NCI-H1417 (cell line): ENCODE measurements at regions not wholly inside any gene's neighbourhood (a gene's known extent, or its start where the extent isn't known, plus 50 kb on each side); places are given as distances from the start of the nearest gene placed in this dataset.
"Not testable (repeated sequence)": the region's sequence is repeated elsewhere in the genome, so short reads cannot be mapped to it uniquely, and the experiment has no call there.

Experiments used
- DNase-seq, 3 experiments: peaks; one replicate each; lab custom pipeline; 2025; lab: John Stamatoyannopoulos, UW

GRCh38 chr4:12579172-12579571 is 905.0 kb downstream of the RAB28 start:
- DNase-seq, result no peak

- DNase-seq, result no peak
Measured at GRCh38 chr4:12576409-12576808, 907.7 kb downstream of the RAB28 start.

GRCh38 chr4:12573716-12574115 is 910.4 kb downstream of the RAB28 start:
- no peak for DNase-seq

GRCh38 chr4:12562476-12563140 is 921.5 kb downstream of the RAB28 start:
- DNase-seq, result peak in 1 of 3 experiments; percentile 30

- no peak for DNase-seq
Measured at GRCh38 chr4:12562021-12562420, 922.1 kb downstream of the RAB28 start.

DNA sequence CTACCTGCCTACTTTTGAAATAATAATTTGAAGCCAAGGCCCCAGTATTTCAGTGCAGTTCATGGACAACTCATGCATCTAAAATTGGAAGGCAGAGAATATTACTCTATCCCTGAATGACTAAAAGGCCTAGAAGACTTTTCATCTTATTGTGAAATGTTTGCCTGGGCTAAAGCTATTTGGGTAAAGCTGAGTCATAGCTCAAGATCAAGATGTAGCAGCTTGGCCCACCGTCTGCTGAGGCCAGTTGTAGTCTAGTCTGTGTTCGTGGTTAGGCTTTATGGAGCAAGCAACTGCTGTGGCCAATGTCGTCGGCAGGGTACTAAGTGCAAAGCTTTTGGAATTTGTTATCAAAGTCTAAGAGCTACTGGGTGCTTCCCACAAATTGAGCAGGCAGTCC is 929.1 kb downstream of the RAB28 start:
- DNase-seq, result no peak

GRCh38 chr4:12548678-12549077 is 935.5 kb downstream of the RAB28 start:
- no peak for DNase-seq

GRCh38 chr4:12545812-12546211 is 938.3 kb downstream of the RAB28 start:
- DNase-seq, result peak in 1 of 3 experiments; percentile 23

- no peak for DNase-seq
Measured at GRCh38 chr4:12538162-12538561, 946.0 kb downstream of the RAB28 start.

DNA sequence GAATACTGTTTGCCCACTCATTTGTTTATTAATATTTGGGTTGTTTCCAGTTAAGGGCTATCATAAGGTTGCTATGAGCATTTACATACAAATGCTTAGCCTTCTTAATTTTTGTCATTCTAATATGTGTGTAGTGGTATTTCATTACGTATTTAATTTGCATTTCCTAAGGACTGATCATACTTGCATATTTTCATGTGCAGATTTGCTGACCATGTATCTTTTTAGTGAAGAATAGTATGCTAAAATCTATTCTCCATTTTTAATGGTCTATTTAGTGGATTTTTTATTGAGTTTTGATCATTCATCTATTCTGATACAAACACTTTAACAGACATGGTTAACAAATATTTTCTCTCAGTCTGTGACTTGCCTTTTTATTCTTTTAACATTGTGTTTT is 949.5 kb downstream of the RAB28 start:
- DNase-seq, result no peak

GRCh38 chr4:12519426-12519825 is 964.7 kb downstream of the RAB28 start:
- DNase-seq, result peak in 2 of 3 experiments; percentile 19 to 69

- DNase-seq, result no peak
Measured at GRCh38 chr4:12507868-12508481, 976.2 kb downstream of the RAB28 start.

DNA sequence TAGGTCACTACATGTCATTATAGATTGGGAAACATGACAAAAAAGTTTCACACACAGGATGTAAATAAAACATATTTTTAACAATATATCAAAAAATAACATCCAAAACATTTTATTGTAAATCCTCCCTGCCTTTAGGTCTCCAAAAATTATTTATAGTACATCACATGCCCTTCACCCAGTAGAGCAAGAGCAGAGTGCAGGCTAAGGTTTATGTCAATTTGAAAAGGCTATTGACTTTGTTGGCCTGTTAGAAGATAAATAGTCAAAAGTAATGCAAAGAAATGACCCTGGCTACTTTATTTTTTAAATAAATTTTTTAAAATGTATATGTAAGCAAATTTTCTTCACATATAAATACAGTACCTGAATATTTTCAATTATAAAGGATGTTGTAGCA is 983.7 kb downstream of the RAB28 start:
- no peak for DNase-seq

GRCh38 chr4:12499693-12500092 is 984.4 kb downstream of the RAB28 start:
- DNase-seq, result peak in 1 of 3 experiments; percentile 35

DNA sequence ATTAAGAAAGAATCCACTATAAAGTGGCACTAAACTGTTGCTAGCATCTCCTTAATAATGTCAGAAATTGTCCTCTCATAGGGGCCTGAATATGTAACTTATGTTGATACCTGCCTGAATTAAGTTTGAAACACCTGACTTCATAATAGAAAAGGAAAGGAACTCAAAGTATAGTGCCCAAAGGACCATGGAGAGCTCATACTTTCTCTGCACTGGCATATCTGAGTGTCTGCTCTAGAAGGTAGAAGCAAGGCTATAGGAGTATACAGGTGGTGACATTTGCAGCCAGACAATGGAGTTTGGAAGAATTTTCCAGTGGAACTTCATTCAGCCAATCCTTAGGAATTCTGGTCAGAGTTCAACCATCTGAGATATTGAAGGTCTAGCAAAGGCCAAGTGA is 988.9 kb downstream of the RAB28 start:
- no peak for DNase-seq

GRCh38 chr4:12492730-12493393 is 991.3 kb downstream of the RAB28 start:
- peak in 1 of 3 experiments; percentile 18 for DNase-seq

DNA sequence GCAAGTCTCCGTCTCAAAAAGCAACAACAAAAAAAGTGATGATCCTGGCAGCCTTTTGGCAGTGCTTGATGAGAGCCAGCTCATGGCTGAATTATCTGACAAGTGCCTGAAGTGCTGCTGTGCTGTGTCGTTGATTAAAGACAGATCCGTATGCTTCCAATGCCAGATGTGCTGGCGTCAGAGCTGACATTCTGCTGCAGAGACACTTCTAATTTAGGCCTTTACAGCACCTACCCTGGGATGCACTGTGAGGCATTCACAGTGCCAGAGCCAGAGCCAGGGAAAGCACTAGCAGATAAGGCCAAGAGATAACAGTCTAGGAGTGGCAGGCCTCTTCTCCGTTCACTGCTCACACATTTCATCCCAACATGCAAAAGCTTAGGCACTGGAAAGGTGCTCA is 995.5 kb downstream of the RAB28 start:
- DNase-seq, result peak in 1 of 3 experiments; percentile 76

DNA sequence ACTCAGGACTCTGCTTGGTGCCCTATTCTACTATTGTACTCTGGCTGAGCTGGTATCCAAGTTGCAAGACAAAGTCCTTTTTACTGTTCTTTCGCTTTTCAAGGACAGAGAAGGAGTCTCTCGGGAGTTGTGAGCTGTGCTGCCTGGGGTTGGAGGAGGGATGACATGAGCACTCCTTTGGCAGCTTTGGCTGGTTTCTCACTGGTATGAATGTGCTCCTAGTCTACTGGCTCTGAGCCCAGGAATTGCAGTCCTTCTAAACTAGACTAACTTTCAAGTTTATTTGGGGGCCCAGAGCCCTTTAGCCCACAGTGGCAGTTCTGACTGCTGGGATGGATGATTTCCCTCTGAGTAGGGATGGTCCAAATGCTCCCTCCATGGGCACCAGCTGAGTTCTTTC is 997.1 kb downstream of the RAB28 start:
- peak in 1 of 3 experiments; percentile 35 for DNase-seq

DNA sequence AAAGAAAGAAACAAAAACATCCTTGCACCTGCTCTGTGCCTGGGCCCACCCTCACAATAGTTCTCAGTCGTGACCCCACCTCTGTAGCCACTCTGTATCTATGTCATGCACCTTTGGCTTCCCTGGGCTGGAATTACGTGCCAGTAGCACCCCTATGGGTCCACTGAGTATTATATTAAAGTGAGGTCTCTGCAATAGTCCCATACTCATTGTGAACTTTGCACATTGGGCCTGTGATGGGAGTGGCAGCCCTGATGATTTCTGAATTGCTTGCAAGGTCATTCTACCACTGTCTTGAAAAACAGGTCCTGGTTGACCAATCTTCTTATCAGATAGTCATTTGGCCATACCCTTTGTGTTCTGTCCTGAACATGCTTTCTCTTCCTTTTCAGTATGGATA is 1012.1 kb downstream of the RAB28 start:
- DNase-seq, result no peak

- no peak for DNase-seq
Measured at GRCh38 chr4:12471193-12471592, 1012.9 kb downstream of the RAB28 start.

DNA sequence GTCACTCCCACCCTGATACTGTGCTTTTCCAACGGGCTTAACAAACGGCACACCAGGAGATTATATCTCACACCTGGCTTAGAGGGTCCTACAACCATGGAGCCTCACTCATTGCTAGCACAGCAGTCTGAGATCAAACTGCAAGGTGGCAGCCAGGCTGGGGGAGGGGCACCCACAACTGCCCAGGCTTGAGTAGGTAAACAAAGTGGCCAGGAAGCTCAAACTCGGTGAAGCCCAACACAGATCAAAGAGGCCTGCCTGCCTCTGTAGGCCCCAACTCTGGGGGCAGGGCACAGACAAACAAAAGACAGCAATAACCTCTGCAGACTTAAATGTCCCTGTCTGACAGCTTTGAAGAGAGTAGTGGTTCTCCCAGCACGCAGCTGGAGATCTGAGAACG is 1022.6 kb downstream of the RAB28 start:
- not testable (repeated sequence) for DNase-seq

DNA sequence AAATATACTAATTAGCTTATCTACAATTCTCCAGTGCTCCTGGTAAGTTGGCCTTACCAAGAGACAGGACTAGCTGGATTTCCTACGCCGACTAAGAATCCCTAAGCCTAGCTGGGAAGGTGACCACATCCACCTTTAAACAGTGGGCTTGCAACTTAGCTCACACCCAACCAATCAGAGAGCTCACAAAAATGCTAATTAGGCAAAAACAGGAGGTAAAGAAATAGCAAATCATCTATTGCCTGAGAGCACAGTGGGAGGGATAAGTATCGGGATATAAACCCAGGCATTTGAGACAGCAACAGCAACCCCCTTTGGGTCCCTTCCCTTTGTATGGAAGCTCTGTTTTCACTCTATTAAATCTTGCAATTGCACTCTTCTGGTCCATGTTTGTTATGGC is 1025.0 kb downstream of the RAB28 start:
- no peak for DNase-seq

DNA sequence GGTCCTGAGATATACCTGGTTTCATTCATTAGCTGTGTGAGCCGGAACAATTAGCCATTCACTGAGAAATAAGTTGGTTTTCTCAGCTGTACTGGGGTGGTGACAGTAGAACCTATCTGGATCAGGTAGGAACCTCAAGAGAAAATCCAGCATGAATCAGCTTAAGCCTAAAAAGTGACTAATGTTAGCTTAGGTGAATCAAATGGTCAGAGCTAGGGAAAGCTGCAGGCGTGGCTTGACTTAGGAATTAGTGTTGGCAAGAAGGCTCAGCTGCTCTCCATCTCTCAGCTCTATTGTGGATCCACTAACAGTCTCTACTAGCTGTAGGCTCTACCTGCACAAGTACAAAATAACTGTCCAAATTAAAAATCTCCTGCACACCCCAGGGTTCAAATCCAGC is 1025.5 kb downstream of the RAB28 start:
- DNase-seq, result no peak
